ENCODE measurements at regions not wholly inside any gene's neighbourhood (a gene's known extent, or its start where the extent isn't known, plus 50 kb on each side); places are given as distances from the start of the nearest gene placed in this dataset.

DNA sequence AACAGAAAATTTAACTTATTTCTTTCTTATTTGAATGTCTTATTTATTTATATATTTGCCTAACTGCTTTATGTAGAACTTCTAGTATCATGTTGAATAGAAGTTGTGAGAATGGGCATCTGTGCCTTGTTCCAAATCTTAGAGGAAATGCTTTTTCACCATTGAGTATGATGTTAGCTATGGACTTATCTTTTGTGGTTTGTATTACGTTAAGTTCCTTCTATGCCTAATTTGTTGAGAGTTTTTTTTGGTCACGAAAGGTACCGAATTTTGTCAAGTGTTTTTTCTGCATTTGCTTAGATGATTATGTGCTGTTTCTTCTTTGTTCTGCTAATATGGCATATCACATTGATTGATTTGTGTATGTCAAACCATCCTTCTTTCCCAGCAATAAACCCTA lies 161.0 kb upstream of the TRIM24 start:
- Histone ChIP-seq H3K36me3 (replicated peaks in 1 of 2; ENCODE audit: control extremely low read depth in 1 of 2, control insufficient read depth in 1 of 2, extremely low read depth in 1 of 2, insufficient read depth in 2 of 2, low read length in 1 of 2) (no peaks in the 10 kb centered on the region), H3K79me2 (ENCODE audit: control insufficient read depth, insufficient read depth, low read length) (no peaks in the 10 kb centered on the region), H3K4me1 (ENCODE audit: control insufficient read depth in 2 of 2, insufficient read depth in 2 of 2, low read length in 2 of 2) (peaks cover 9 to 12% of the 10 kb centered on the region in 2 donors), H3K4me2 (replicated peaks; ENCODE audit: low read depth, low read length, poor library complexity, severe bottlenecking) (no peak overlapping the region), H3K9me3 (ENCODE audit: control extremely low read depth in 1 of 3, control insufficient read depth in 2 of 3, insufficient read depth in 1 of 3, low read length in 2 of 3) (no peaks in the 10 kb centered on the region), H3K27me3 (replicated peaks in 1 of 4; ENCODE audit: control extremely low read depth in 1 of 4, control insufficient read depth in 3 of 4, insufficient read depth in 4 of 4, low read length in 3 of 4) (no peaks in the 10 kb centered on the region), H2AFZ (ENCODE audit: insufficient read depth, low read depth, low read length, poor library complexity, severe bottlenecking) (no peak overlapping the region), H4K20me1 (ENCODE audit: control insufficient read depth, insufficient read depth, low read length, poor library complexity, severe bottlenecking) (no peaks in the 10 kb centered on the region), H3K27ac (ENCODE audit: low read length in 2 of 2) (no peak overlapping the region), H3K4me3 (ENCODE audit: control extremely low read depth in 1 of 5, extremely low read depth in 1 of 5, insufficient read depth in 1 of 5, low read depth in 2 of 5, low read length in 4 of 5) (no peak overlapping the region), H3K9ac (ENCODE audit: low read length) (no peak overlapping the region)
- ATAC-seq (ENCODE audit: low read depth) (no peak), DNase-seq (no peak)
- CTCF ChIA-PET, result no interaction called here
- intact Hi-C loops (cut with micrococcal nuclease), result no loop called here
- TF ChIP-seq EZH2 (IDR thresholded peaks at IDR 0.05; ENCODE audit: borderline replicate concordance, insufficient read depth, low read depth, low read length, poor library complexity, severe bottlenecking), result no peak
- TF ChIP-seq, protein P1, sequence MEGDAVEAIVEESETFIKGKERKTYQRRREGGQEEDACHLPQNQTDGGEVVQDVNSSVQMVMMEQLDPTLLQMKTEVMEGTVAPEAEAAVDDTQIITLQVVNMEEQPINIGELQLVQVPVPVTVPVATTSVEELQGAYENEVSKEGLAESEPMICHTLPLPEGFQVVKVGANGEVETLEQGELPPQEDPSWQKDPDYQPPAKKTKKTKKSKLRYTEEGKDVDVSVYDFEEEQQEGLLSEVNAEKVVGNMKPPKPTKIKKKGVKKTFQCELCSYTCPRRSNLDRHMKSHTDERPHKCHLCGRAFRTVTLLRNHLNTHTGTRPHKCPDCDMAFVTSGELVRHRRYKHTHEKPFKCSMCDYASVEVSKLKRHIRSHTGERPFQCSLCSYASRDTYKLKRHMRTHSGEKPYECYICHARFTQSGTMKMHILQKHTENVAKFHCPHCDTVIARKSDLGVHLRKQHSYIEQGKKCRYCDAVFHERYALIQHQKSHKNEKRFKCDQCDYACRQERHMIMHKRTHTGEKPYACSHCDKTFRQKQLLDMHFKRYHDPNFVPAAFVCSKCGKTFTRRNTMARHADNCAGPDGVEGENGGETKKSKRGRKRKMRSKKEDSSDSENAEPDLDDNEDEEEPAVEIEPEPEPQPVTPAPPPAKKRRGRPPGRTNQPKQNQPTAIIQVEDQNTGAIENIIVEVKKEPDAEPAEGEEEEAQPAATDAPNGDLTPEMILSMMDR (IDR thresholded peaks at IDR 0.05), result no peak
- Mint-ChIP-seq H3K27ac (no peak overlapping the region), H3K4me1 (peaks cover 12% of the 10 kb centered on the region), H3K9me3 (ENCODE audit: insufficient read depth) (peaks cover under 1% of the 10 kb centered on the region), H3K4me3 (no peak overlapping the region), H3K27me3 (no peaks in the 10 kb centered on the region)
- POLR2A ChIA-PET, result no interaction called here
- 43% methylated on average over 1 of the region's 3 CpGs for WGBS (ENCODE audit: insufficient coverage)

DNA sequence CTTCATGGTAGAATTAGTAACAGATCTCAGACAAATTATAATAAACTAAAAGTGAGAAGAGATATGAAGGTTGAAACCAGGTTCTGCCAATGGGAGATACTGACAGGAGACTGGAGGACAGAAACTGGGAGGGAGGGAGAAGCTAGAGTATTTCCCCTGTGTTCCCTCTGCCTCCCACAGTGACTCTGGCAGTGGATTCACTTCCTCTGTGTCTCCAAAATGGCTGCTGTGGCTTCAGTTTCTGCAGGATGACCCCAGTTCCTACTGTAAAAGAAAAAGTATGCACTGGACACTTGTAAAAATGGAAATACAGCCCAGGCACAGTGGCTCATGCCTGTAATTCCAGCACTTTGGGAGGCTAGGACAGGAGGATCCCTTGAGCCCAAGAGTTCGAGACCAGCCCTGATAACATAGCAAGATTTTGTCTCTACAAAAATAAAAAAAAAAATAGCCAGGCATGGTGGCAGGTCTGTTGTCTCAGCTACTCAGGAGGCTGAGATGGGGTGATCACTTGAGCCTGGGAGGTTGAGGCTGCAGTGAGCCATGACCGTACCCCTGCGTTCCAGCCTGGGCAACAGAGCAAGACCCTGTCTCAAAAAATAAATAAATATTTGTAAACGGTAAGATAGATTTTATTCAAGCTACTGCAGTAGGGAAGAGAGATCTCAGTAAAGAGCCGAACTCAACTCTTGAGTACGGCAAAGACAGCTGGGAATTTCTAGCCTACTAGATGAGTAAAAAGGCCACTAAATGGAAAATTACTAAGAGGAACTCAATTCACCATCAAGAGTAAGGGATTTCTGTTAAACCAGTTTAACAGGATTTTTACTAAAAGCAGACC lies 156.6 kb upstream of the TRIM24 start:
- Histone ChIP-seq H3K27ac (ENCODE audit: low read length in 2 of 2) (no peak overlapping the region), H3K9ac (ENCODE audit: low read length) (no peak overlapping the region), H4K20me1 (ENCODE audit: control insufficient read depth, insufficient read depth, low read length, poor library complexity, severe bottlenecking) (no peaks in the 10 kb centered on the region), H3K4me2 (replicated peaks; ENCODE audit: low read depth, low read length, poor library complexity, severe bottlenecking) (no peak overlapping the region), H3K27me3 (replicated peaks in 1 of 4; ENCODE audit: control extremely low read depth in 1 of 4, control insufficient read depth in 3 of 4, insufficient read depth in 4 of 4, low read length in 3 of 4) (no peaks in the 10 kb centered on the region), H3K4me1 (ENCODE audit: control insufficient read depth in 2 of 2, insufficient read depth in 2 of 2, low read length in 2 of 2) (no peaks in the 10 kb centered on the region), H2AFZ (ENCODE audit: insufficient read depth, low read depth, low read length, poor library complexity, severe bottlenecking) (no peak overlapping the region), H3K36me3 (replicated peaks in 1 of 2; ENCODE audit: control extremely low read depth in 1 of 2, control insufficient read depth in 1 of 2, extremely low read depth in 1 of 2, insufficient read depth in 2 of 2, low read length in 1 of 2) (no peaks in the 10 kb centered on the region), H3K4me3 (ENCODE audit: control extremely low read depth in 1 of 5, extremely low read depth in 1 of 5, insufficient read depth in 1 of 5, low read depth in 2 of 5, low read length in 4 of 5) (no peak overlapping the region), H3K79me2 (ENCODE audit: control insufficient read depth, insufficient read depth, low read length) (no peaks in the 10 kb centered on the region), H3K9me3 (ENCODE audit: control extremely low read depth in 1 of 3, control insufficient read depth in 2 of 3, insufficient read depth in 1 of 3, low read length in 2 of 3) (no peaks in the 10 kb centered on the region)
- intact Hi-C loops (cut with micrococcal nuclease), result no loop called here
- ATAC-seq (ENCODE audit: low read depth) (no peak), DNase-seq (no peak)
- ChIA-PET POLR2A (no interaction called here), CTCF (no interaction called here)
- no peak for TF ChIP-seq EZH2 (IDR thresholded peaks at IDR 0.05; ENCODE audit: borderline replicate concordance, insufficient read depth, low read depth, low read length, poor library complexity, severe bottlenecking)
- TF ChIP-seq, protein P1 (IDR thresholded peaks at IDR 0.05), result no peak
- Mint-ChIP-seq H3K4me1 (no peaks in the 10 kb centered on the region), H3K9me3 (ENCODE audit: insufficient read depth) (peaks cover 2% of the 10 kb centered on the region), H3K27me3 (no peaks in the 10 kb centered on the region), H3K27ac (no peak overlapping the region), H3K4me3 (no peak overlapping the region)
- WGBS (ENCODE audit: insufficient coverage), result 92% methylated on average over 2 of the region's 6 CpGs
